Prostate gland (tissue), 2 donors: ENCODE measurements at regions not wholly inside any gene's neighbourhood (a gene's known extent, or its start where the extent isn't known, plus 50 kb on each side); places are given as distances from the start of the nearest gene placed in this dataset.

Experiments
- DNase-seq: peaks from one replicate; pipeline ENCODE4 v3.0.0-alpha.2; 2019; ENCODE audit warnings: low spot score
- H3K27ac ChIP-seq, 2 donors: fragments of 200-600 bp; sonication (generic); 2 replicates each; pipeline ENCODE4 v1.5.1; 2017 to 2019
- H3K27me3 ChIP-seq: fragments of 200-600 bp; sonication (generic); replicated peaks from 2 replicates; pipeline ENCODE4 v1.5.1; 2019; ENCODE audit not compliant: insufficient read depth
- H3K36me3 ChIP-seq, 2 donors: fragments of 200-600 bp; sonication (generic); 1 replicate in 1 of 2; 2 replicates in 1 of 2; pipeline versions ENCODE4 v1.5.1 to v1.8.1; 2017 to 2019
- H3K4me1 ChIP-seq: fragments of 200-600 bp; sonication (generic); replicated peaks from 2 replicates; pipeline ENCODE4 v1.5.1; 2019
- H3K4me3 ChIP-seq, 2 donors: fragments of 200-600 bp; sonication (generic); 2 replicates each; pipeline ENCODE4 v1.5.1; 2017 to 2019
- H3K9me3 ChIP-seq: fragments of 200-600 bp; sonication (generic); 2 replicates; pipeline ENCODE4 v1.5.1; 2017
- POLR2A ChIP-seq: fragments of 450-650 bp; IDR thresholded peaks from one replicate; pipeline ENCODE4 v1.6.1; 2016; ENCODE audit warnings: antibody characterized with exemption, mild to moderate bottlenecking
- POLR2AphosphoS5 ChIP-seq: sonication (generic); formaldehyde crosslinking; IDR thresholded peaks from one replicate; pipeline ENCODE4 v1.6.1; 2017; ENCODE audit warnings: antibody characterized with exemption
- WGBS: methylation state at CpG from one replicate; pipeline ENCODE4 v1.1.5; 2018; 5-methylcytosine and 5-hydroxymethylcytosine counted together
- intact Hi-C: fragments of 100-400 bp; cut with DNase I; formaldehyde crosslinking; loops from one replicate; pipeline ENCODE4 v1.14.2; 2022
- TF ChIP-seq, protein P1 (sequence below), 4 experiments: fragments of 200-600 bp in 2 of 4; fragments of 450-650 bp in 2 of 4; sonication (generic) in 2 of 4; IDR thresholded peaks; 1 replicate in 3 of 4; 2 replicates in 1 of 4; pipeline ENCODE4 v1.5.1; 2016 to 2019; ENCODE audit warnings: antibody characterized with exemption in 4 of 4, mild to moderate bottlenecking in 2 of 4, moderate library complexity in 2 of 4

DNA sequence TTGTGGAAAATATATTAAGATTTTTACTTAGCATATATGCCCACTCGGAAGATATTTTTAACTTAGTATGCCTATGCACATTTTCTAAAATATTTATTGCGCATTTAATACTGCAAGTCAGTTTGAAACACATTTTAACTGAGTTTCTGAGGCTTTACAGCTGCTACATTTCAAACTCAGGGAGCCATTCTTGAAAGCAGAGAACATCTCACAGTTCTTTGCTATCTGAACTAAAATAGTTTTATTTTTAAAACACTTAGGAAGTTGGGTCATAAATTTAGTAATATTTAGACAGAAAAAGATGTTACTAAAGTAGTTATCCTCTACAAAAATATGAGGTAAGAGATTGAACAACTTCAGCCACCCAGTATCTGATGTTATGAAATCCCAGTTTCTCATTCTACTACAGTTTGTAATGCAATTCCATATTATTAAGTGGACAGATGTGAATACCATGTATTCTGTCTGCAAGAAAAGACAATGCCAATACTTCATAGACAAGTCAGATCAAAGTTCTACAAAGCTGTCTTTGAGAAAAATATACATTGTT lies 409.9 kb upstream of the EDIL3 start:
- DNase-seq = no peak
- 65% methylated on average over 2 of the region's 2 CpGs for WGBS
- no peak overlapping the region for H3K4me3 ChIP-seq

DNA sequence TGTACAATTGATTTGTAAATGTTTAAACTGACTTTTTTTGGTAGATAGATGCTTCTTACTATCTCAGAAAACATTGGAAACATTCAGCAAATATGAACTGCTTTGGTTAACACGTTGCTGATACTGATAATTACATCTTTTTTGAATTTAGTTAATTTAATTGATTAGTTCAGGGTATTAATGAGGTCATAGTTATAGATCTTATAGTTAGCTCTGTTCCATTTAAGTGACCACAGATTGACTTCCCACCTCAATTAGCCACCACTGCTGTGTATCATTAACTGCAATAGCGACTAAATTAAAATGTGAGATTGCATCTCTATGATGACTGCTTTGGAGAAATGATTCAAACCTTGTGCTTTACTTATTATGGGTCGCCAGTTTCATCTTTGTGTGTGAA lies 407.1 kb upstream of the EDIL3 start:
- Histone ChIP-seq H3K4me1 (no peaks in the 10 kb centered on the region), H3K9me3 (no peaks in the 10 kb centered on the region), H3K4me3 (no peak overlapping the region), H3K27ac (no peak overlapping the region), H3K36me3 (no peaks in the 10 kb centered on the region), H3K27me3 (no peaks in the 10 kb centered on the region)
- WGBS = 86% methylated on average over 3 of the region's 3 CpGs
- no peak for DNase-seq
- no peak for TF ChIP-seq POLR2AphosphoS5
- TF ChIP-seq POLR2A = no peak
- TF ChIP-seq, protein P1, sequence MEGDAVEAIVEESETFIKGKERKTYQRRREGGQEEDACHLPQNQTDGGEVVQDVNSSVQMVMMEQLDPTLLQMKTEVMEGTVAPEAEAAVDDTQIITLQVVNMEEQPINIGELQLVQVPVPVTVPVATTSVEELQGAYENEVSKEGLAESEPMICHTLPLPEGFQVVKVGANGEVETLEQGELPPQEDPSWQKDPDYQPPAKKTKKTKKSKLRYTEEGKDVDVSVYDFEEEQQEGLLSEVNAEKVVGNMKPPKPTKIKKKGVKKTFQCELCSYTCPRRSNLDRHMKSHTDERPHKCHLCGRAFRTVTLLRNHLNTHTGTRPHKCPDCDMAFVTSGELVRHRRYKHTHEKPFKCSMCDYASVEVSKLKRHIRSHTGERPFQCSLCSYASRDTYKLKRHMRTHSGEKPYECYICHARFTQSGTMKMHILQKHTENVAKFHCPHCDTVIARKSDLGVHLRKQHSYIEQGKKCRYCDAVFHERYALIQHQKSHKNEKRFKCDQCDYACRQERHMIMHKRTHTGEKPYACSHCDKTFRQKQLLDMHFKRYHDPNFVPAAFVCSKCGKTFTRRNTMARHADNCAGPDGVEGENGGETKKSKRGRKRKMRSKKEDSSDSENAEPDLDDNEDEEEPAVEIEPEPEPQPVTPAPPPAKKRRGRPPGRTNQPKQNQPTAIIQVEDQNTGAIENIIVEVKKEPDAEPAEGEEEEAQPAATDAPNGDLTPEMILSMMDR (IDR thresholded peaks at IDR 0.05) = no peak
- intact Hi-C loops = no loop called here

More for the DNA sequence above, 409.9 kb upstream of the EDIL3 start:
- H3K27ac ChIP-seq = no peak overlapping the region
- no peaks in the 10 kb centered on the region for H3K36me3 ChIP-seq
- no peaks in the 10 kb centered on the region for H3K27me3 ChIP-seq
- TF ChIP-seq, protein P1 (IDR thresholded peaks at IDR 0.05) = no peak
- no peak for TF ChIP-seq POLR2A
- no peak for TF ChIP-seq POLR2AphosphoS5
- intact Hi-C loops = no loop called here
- no peaks in the 10 kb centered on the region for H3K4me1 ChIP-seq
- H3K9me3 ChIP-seq = no peaks in the 10 kb centered on the region

DNA sequence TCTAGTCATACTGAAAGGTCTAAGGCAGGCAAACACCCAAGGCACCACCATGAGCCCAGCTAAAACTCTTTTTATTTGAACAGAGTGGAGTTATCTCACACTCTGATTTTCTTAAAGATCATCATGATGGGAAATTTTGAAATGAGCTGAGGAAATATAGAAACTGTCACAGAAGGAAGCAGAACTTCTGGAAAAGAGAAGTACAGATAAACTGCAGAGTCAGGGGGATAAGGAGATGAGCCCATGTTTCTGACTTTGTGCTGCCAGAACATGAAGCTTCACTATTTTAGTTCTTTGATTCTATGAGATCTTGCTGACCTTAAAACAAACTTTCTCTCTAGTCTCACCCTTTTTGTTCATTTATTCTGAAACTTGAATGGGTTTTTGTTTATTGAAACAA lies 406.5 kb upstream of the EDIL3 start:
- H3K36me3 ChIP-seq = no peaks in the 10 kb centered on the region
- intact Hi-C loops = no loop called here
- no peak overlapping the region for H3K4me3 ChIP-seq
- TF ChIP-seq, protein P1 (IDR thresholded peaks at IDR 0.05) = no peak
- no peak overlapping the region for H3K27ac ChIP-seq
- no peak for DNase-seq
- H3K9me3 ChIP-seq = no peaks in the 10 kb centered on the region
- H3K27me3 ChIP-seq = no peaks in the 10 kb centered on the region
- H3K4me1 ChIP-seq = no peaks in the 10 kb centered on the region

DNA sequence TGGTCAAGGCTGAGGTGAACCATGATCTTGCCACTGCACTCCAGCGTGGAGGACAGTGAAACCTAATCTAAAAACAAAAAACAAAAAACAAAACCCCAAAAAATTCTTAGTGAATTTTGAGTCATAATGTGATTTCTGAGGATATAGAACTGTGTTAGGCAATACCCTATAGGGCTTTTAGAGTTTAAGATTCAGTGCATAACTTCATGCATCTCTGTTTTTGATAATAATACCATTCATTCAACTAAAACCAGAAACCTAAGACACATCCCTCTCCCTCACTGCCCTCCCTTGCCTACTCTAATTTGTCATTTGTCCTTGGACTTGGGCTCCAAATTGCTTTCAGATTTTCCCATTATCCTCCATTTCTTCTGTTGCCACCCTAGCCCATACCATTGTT lies 405.7 kb upstream of the EDIL3 start:
- TF ChIP-seq POLR2A (no peak), POLR2AphosphoS5 (no peak)
- TF ChIP-seq, protein P1 (IDR thresholded peaks at IDR 0.05) = no peak
- intact Hi-C loops = no loop called here

DNA sequence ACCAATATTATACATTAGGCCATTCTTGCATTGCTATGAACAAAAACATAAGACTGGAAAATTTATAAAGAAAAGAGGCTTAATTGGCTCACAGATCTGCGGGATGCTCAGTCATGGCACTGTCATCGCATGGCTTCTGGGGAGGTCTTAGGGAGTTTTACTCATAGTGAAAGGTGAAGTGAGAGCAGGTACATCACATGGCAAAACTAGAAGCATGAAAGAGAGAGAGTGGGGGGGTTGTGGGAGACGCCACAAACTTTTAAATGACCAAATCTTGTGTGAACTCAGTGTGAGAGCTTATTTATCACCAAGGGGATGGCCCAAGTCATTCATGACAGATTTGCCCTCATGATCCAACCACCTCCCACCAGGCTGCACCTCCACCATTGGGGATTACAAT lies 398.3 kb upstream of the EDIL3 start:
- Histone ChIP-seq H3K27ac (no peak overlapping the region), H3K4me3 (no peak overlapping the region), H3K4me1 (no peaks in the 10 kb centered on the region), H3K9me3 (no peaks in the 10 kb centered on the region), H3K36me3 (no peaks in the 10 kb centered on the region), H3K27me3 (no peaks in the 10 kb centered on the region)
- WGBS = 96% methylated on average over 3 of the region's 3 CpGs
- no peak for DNase-seq
- intact Hi-C loops = no loop called here
- TF ChIP-seq POLR2AphosphoS5 = no peak
- TF ChIP-seq, protein P1 (IDR thresholded peaks at IDR 0.05) = no peak
- no peak for TF ChIP-seq POLR2A

More for the DNA sequence above, 405.7 kb upstream of the EDIL3 start:
- no peaks in the 10 kb centered on the region for H3K4me1 ChIP-seq
- H3K27ac ChIP-seq = no peak overlapping the region
- no peak for DNase-seq
- no peaks in the 10 kb centered on the region for H3K9me3 ChIP-seq
- WGBS = 93% methylated on average over 1 of the region's 1 CpG
- H3K27me3 ChIP-seq = no peaks in the 10 kb centered on the region
- no peak overlapping the region for H3K4me3 ChIP-seq
- H3K36me3 ChIP-seq = no peaks in the 10 kb centered on the region
